ENCODE measurements at regions not wholly inside any gene's neighbourhood (a gene's known extent, or its start where the extent isn't known, plus 50 kb on each side); places are given as distances from the start of the nearest gene placed in this dataset. TPM values are rescaled to one million over a fixed set of nuclear protein-coding genes. Genes with fewer than 3 reads are reported as not detected.
A peak's percentile ranks its signal among the peaks of the same experiment; 100 is the strongest.

GRCh38 chr4:16952462-16952871 lies 54.0 kb upstream of the LDB2 start:
- Histone ChIP-seq H3K27me3 (no peaks in the 10 kb centered on the region), H3K27ac (peak overlapping the region in 1 of 2 donors; percentile 39), H3K4me3 (no peak overlapping the region), H3K36me3 (no peaks in the 10 kb centered on the region), H3K4me1 (no peaks in the 10 kb centered on the region), H3K9me3 (no peaks in the 10 kb centered on the region)
- TF ChIP-seq POLR2A (IDR thresholded peaks at IDR 0.05), result no peak
- no peak for TF ChIP-seq CTCF (IDR thresholded peaks at IDR 0.05)
- DNase-seq, result no peak
- intact Hi-C loops (cut with DNase I; ENCODE audit: low total_unique reads), result no loop called here

Small RNA genes in the stretch of these regions (small RNA-seq; reads per million reads assigned to genes)
- not detected for gene MTND5P4
- gene SNORA75B, result not detected
